Lower leg skin (tissue), 3 donors: ENCODE measurements at regions not wholly inside any gene's neighbourhood (a gene's known extent, or its start where the extent isn't known, plus 50 kb on each side); places are given as distances from the start of the nearest gene placed in this dataset.

ENCODE experiments used
- CTCF ChIP-seq, 3 donors: fragments of 450-650 bp; IDR thresholded peaks; one replicate each; pipeline ENCODE4 v1.5.1; 2016; ENCODE audit warnings: antibody characterized with exemption in 3 of 3, mild to moderate bottlenecking in 3 of 3, moderate library complexity in 2 of 3
- POLR2A ChIP-seq, 2 donors: fragments of 450-650 bp; IDR thresholded peaks; one replicate each; pipeline ENCODE4 v1.6.1; 2016 to 2017; ENCODE audit warnings: antibody characterized with exemption in 2 of 2, mild to moderate bottlenecking in 1 of 2, moderate library complexity in 1 of 2

- TF ChIP-seq CTCF (IDR thresholded peaks at IDR 0.05) (no peak), POLR2A (IDR thresholded peaks at IDR 0.05) (no peak)
These were observed 117.6 kb downstream of the CYRIA start for GRCh38 chr2:16548036-16548435.
